Endothelial cell of umbilical vein (primary cell): ENCODE measurements at regions not wholly inside any gene's neighbourhood (a gene's known extent, or its start where the extent isn't known, plus 50 kb on each side); places are given as distances from the start of the nearest gene placed in this dataset.

Source experiments
- BruUV-seq: library from RNA; stranded (reverse); fragments of 400-500 nt; replicated peaks from 2 replicates; lab custom pipeline; 2021; lab: Mats Ljungman, UMichigan
- CTCF ChIA-PET: fragments of 300-600, 350-600 bp; sonication (Branson Sonifier 250); formaldehyde crosslinking; loops from one replicate; lab custom pipeline; 2021; ENCODE audit warnings: antibody characterized with exemption, inconsistent platforms; lab: Charles Lee
- POLR2A ChIA-PET: fragments of 300-600, 350-600 bp; sonication (Branson Sonifier 250); formaldehyde crosslinking; loops from one replicate; lab custom pipeline; 2021; ENCODE audit warnings: antibody characterized with exemption, inconsistent platforms; lab: Charles Lee
- DNase-seq: peaks from one replicate; pipeline ENCODE4 v3.0.0-alpha.2; 2011; ENCODE audit warnings: low read depth, low spot score
- FAIRE-seq: peaks from 2 replicates; lab custom pipeline; 2011; peaks lifted over from hg19 to GRCh38; lab: Jason Lieb, UNC
- H2AFZ ChIP-seq: 2 replicates; pipeline ENCODE4 v1.6.0; 2012; ENCODE audit warnings: low read depth, low read length, control low read depth, inconsistent platforms
- H3K27ac ChIP-seq: 2 replicates; pipeline ENCODE4 v1.5.1; 2011; ENCODE audit warnings: low read depth, mild to moderate bottlenecking, control low read depth, low read length, moderate library complexity; ENCODE audit not compliant: insufficient read depth
- H3K27me3 ChIP-seq, 2 experiments: 2 replicates each; pipeline versions ENCODE4 v1.6.0 to v1.6.1; 2011; ENCODE audit warnings: low read length in 2 of 2, mixed read lengths in 1 of 2; ENCODE audit not compliant: control insufficient read depth in 2 of 2, insufficient read depth in 2 of 2
- H3K36me3 ChIP-seq, 2 experiments: 2 replicates in 1 of 2; 3 replicates in 1 of 2; pipeline ENCODE4 v1.5.1; 2011; ENCODE audit warnings: low read length in 2 of 2, mild to moderate bottlenecking in 1 of 2, moderate library complexity in 1 of 2; ENCODE audit not compliant: control insufficient read depth in 2 of 2, insufficient read depth in 2 of 2; ENCODE audit errors: extremely low read depth in 1 of 2
- H3K4me1 ChIP-seq: 3 replicates; pipeline ENCODE4 v1.5.1; 2011; ENCODE audit warnings: mild to moderate bottlenecking, low read length; ENCODE audit not compliant: control insufficient read depth, insufficient read depth; ENCODE audit errors: extremely low read depth
- H3K4me2 ChIP-seq: 2 replicates; pipeline ENCODE4 v1.6.1; 2011; ENCODE audit warnings: low read length, control low read depth, mixed read lengths; ENCODE audit not compliant: insufficient read depth
- H3K4me3 ChIP-seq, 3 experiments: fragments of 200-600 bp in 1 of 3; sonication (generic), shearing (Covaris generic) in 1 of 3; replicated peaks in 1 of 3; 2 replicates each; pipeline ENCODE4 v1.5.1; 2011 to 2016; ENCODE audit warnings: control low read depth in 3 of 3, low read length in 3 of 3, mild to moderate bottlenecking in 2 of 3, inconsistent platforms in 1 of 3, low read depth in 1 of 3, moderate library complexity in 1 of 3; ENCODE audit not compliant: insufficient read depth in 1 of 3
- H3K79me2 ChIP-seq: 2 replicates; pipeline ENCODE4 v1.6.0; 2012; ENCODE audit warnings: low read length, inconsistent platforms; ENCODE audit not compliant: control insufficient read depth, insufficient read depth
- H3K9ac ChIP-seq: replicated peaks from 2 replicates; pipeline ENCODE3; 2011; ENCODE audit warnings: low read length, control low read depth; ENCODE audit not compliant: insufficient read depth; ENCODE audit errors: extremely low read depth
- H3K9me1 ChIP-seq: replicated peaks from 3 replicates; pipeline ENCODE4 v1.6.0; 2011; ENCODE audit warnings: mild to moderate bottlenecking, low read length; ENCODE audit not compliant: control insufficient read depth, insufficient read depth; ENCODE audit errors: extremely low read depth
- H3K9me3 ChIP-seq: replicated peaks from 2 replicates; pipeline ENCODE4 v1.5.1; 2012; ENCODE audit warnings: low read length, inconsistent platforms; ENCODE audit not compliant: control insufficient read depth, insufficient read depth
- H4K20me1 ChIP-seq: replicated peaks from 2 replicates; pipeline ENCODE3; 2011; ENCODE audit warnings: mild to moderate bottlenecking, low read length; ENCODE audit not compliant: control insufficient read depth, insufficient read depth; ENCODE audit errors: extremely low read depth
- EZH2 ChIP-seq: IDR thresholded peaks from 2 replicates; pipeline ENCODE4 v1.6.1; 2012; ENCODE audit warnings: borderline replicate concordance, low read depth, mild to moderate bottlenecking, moderate library complexity, low read length, inconsistent platforms; ENCODE audit not compliant: severe bottlenecking
- FOS ChIP-seq: IDR thresholded peaks from 2 replicates; pipeline ENCODE4 v1.6.1; 2011; ENCODE audit warnings: mild to moderate bottlenecking, low read length, moderate library complexity, borderline replicate concordance; ENCODE audit not compliant: insufficient read depth
- GATA2 ChIP-seq: IDR thresholded peaks from 2 replicates; pipeline ENCODE4 v1.7.0; 2011; ENCODE audit warnings: low read depth, mild to moderate bottlenecking, moderate library complexity, mixed read lengths, low read length; ENCODE audit not compliant: insufficient read length, insufficient read depth
- JUN ChIP-seq: IDR thresholded peaks from 2 replicates; pipeline ENCODE4 v1.6.1; 2011; ENCODE audit warnings: borderline replicate concordance, low read depth; ENCODE audit not compliant: insufficient read length, insufficient read depth
- MYC ChIP-seq: IDR thresholded peaks from one replicate; pipeline ENCODE4 v1.6.1; 2011; ENCODE audit warnings: mild to moderate bottlenecking, low read depth, low read length
- POLR2A ChIP-seq: IDR thresholded peaks from 2 replicates; pipeline ENCODE4 v1.6.1; 2012; ENCODE audit warnings: low read depth, mild to moderate bottlenecking, control low read depth, low read length
- POLR2AphosphoS5 ChIP-seq: IDR thresholded peaks from 2 replicates; pipeline ENCODE4 v1.6.1; 2012; ENCODE audit warnings: low read depth, mild to moderate bottlenecking, control low read depth, low read length, moderate library complexity; ENCODE audit not compliant: insufficient read depth
- dilution Hi-C: fragments of 300-500 bp; cut with MboI; formaldehyde crosslinking; loops from one replicate; pipeline ENCODE4 v1.15.0; 2019; ENCODE audit warnings: low sequenced_read_pairs; ENCODE audit not compliant: extremely low pct_ligation_motif_present
- intact Hi-C: fragments of 100-400 bp; cut with micrococcal nuclease; formaldehyde crosslinking; loops from one replicate; pipeline ENCODE4 v1.10.0; 2022
- TF ChIP-seq, protein P1 (sequence below), 2 donors: IDR thresholded peaks; 1 replicate in 1 of 2; 2 replicates in 1 of 2; pipeline ENCODE4 v1.5.1; 2011; ENCODE audit warnings: low read length in 2 of 2, mild to moderate bottlenecking in 2 of 2, moderate library complexity in 2 of 2, control low read depth in 1 of 2, inconsistent platforms in 1 of 2, low read depth in 1 of 2; ENCODE audit not compliant: insufficient read depth in 1 of 2; ENCODE audit errors: extremely low read depth in 1 of 2
- TF ChIP-seq, protein P2 (sequence below): IDR thresholded peaks from 2 replicates; pipeline ENCODE4 v1.6.1; 2011; ENCODE audit not compliant: insufficient read depth, insufficient read length

DNA sequence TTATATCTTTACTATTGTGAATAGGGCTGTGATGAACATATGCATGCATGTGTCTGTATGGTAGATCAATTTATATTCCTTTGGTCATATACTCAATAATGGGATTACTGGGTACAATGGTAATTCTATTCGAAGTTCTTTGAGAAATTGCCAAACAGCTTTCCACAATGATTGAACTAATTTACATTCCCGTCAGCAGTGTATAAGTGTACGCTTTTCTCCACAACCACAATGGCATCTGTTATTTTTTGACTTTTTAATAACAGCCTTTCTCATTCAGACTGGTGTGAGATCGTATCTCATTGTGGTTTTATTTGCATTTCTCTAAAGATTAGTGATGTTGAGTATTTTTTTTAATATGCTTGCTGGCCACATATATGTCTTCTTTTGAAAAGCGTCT lies 439.4 kb upstream of the KLHL4 start:
- H3K27me3 ChIP-seq: no peaks in the 10 kb centered on the region
- H3K9me3 ChIP-seq: no peaks in the 10 kb centered on the region
- no peaks in the 10 kb centered on the region for H3K79me2 ChIP-seq
- intact Hi-C loops: no loop called here
- no peak overlapping the region for H3K4me2 ChIP-seq
- H4K20me1 ChIP-seq: no peaks in the 10 kb centered on the region
- dilution Hi-C loops: no loop called here
- ChIA-PET POLR2A (no interaction called here), CTCF (no interaction called here)
- H3K9me1 ChIP-seq: no peaks in the 10 kb centered on the region
- TF ChIP-seq, protein P1, sequence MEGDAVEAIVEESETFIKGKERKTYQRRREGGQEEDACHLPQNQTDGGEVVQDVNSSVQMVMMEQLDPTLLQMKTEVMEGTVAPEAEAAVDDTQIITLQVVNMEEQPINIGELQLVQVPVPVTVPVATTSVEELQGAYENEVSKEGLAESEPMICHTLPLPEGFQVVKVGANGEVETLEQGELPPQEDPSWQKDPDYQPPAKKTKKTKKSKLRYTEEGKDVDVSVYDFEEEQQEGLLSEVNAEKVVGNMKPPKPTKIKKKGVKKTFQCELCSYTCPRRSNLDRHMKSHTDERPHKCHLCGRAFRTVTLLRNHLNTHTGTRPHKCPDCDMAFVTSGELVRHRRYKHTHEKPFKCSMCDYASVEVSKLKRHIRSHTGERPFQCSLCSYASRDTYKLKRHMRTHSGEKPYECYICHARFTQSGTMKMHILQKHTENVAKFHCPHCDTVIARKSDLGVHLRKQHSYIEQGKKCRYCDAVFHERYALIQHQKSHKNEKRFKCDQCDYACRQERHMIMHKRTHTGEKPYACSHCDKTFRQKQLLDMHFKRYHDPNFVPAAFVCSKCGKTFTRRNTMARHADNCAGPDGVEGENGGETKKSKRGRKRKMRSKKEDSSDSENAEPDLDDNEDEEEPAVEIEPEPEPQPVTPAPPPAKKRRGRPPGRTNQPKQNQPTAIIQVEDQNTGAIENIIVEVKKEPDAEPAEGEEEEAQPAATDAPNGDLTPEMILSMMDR (IDR thresholded peaks at IDR 0.05; ENCODE audit: extremely low read depth in 1 of 2, insufficient read depth in 1 of 2, low read depth in 1 of 2, low read length in 2 of 2): no peak
- TF ChIP-seq JUN (no peak), POLR2AphosphoS5 (no peak), GATA2 (no peak), POLR2A (no peak), FOS (no peak), EZH2 (no peak), MYC (no peak)
- TF ChIP-seq, protein P2, sequence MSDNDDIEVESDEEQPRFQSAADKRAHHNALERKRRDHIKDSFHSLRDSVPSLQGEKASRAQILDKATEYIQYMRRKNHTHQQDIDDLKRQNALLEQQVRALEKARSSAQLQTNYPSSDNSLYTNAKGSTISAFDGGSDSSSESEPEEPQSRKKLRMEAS: no peak
- H3K4me1 ChIP-seq: no peaks in the 10 kb centered on the region
- no peak overlapping the region for H2AFZ ChIP-seq
- H3K36me3 ChIP-seq: no peaks in the 10 kb centered on the region
- FAIRE-seq: no peak
- no peak overlapping the region for H3K27ac ChIP-seq
- H3K4me3 ChIP-seq: no peak overlapping the region
- H3K9ac ChIP-seq: no peak overlapping the region
- no peak for DNase-seq
- BruUV-seq: no TSS peak
